HG02870 (cell line): ENCODE measurements at regions not wholly inside any gene's neighbourhood (a gene's known extent, or its start where the extent isn't known, plus 50 kb on each side); places are given as distances from the start of the nearest gene placed in this dataset.
"Not testable (repeated sequence)": the region's sequence is repeated elsewhere in the genome, so short reads cannot be mapped to it uniquely, and the experiment has no call there.

Experiments used
- ATAC-seq: cut with Tn5 transposase; IDR thresholded peaks from one replicate; pipeline ENCODE4 v1.9.1; 2021; ENCODE audit warnings: mild to moderate bottlenecking, moderate library complexity; ENCODE audit not compliant: unreplicated experiment

DNA sequence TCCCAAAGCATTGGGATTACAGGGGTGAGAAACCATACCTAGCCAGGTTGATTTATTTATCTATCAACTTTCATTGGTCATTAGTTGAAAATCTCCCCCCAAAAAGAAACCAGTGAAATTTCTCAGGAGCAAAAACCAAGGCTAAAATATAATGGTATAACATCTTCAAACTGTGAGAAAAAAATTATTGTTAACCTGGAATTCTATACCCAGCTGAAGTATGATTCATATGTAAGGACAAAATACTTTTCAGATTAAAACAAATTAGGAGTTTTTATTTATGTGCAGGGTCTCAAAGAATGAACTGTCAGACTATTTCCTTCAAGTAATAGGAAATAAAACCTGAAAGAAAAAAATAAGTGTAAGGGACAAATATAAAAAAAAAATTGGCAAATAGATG is 1053.9 kb downstream of the UQCRFS1 start:
- no peak for ATAC-seq

DNA sequence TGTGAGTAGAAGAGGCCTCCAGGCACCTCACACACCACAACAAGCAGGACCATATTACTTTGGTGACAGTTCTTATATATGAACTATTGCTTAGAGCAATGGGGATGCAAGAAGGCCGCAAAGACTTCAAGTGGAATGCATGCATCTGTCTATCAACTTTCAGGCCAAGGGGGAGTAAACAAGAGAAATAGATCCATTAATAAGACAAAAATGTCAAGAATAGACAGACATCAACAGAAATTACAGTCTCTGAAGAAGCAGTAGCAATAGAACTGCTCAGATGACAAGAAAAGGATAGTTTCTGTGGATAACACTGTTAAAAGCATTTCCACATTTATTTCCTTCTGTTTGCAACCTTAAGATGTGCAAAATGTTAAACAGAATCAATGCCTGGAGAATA is 1057.7 kb downstream of the UQCRFS1 start:
- ATAC-seq, result no peak

DNA sequence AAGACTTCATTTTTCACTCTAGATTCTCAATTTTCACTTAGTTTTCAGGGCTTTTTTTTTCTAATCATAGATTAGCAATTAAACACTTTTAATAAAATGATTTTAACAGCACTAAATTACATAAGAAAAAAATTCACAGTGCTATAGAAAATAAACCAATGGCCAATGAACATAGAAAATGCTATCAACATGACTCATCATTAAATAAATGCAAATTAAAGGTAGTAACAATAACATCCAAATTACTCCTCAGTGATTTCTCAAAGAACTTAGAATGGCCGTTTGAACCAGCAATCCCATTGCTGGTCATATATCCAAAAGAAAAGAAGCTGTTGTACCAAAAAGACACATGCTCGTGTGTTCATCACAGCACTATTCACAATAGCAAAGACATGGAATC is 1058.9 kb downstream of the UQCRFS1 start:
- ATAC-seq, result no peak

DNA sequence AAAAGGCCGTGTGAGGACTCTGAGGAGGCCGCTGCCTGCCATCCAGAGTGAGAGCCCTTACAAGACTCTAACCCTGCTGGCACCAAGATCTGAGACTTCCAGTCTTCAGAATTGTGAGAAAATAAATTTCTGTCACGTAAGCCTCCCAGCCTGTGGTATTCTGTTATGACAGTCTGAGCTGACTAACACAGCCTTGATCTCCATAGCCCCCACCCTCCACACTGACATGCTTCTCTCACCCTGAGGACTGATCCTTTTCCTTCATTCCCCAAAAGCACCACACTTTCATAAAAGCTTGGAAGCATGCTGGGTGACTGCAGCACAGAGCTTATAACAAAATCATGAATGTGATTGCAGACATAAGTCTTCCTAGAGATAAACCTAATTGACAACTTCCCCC is 1059.8 kb downstream of the UQCRFS1 start:
- no peak for ATAC-seq

DNA sequence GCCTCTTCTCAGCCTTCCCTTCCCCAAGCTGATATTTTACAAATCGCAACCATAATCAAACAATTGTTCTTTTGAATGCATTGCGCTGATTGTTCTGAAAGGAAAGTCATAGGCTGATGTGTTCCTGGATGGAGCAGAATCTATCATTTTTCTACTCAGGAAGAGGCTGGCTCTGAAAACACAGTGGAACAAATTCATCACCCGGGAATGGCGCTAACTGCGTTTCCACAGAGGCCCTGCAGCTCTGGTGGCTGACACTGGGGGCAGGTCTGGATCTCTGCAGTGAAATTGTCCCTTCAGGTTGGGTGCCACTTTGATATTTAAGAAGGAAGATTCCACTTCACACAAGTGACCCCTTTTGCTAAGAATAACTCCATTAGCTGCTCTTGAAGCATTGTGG is 1060.8 kb downstream of the UQCRFS1 start:
- no peak for ATAC-seq

DNA sequence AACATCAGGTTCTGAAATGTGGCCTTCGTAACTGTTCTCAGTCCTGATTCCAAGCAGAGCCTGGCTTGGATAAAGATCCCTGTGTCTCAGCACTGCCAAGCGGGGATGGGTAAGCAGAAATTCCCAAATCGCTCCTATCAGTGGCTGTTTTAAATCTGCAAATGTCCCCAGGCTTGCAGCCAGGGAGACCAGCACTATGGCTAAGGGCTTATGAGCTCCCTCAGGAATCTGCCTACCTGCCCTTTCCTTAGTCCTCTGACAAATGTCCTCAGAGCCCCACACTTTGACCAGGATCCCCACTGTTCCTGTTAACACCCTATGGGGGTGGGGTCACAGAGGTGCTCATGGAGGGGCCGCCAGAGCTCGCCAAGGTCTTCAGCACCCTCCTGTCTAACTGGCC is 1062.8 kb downstream of the UQCRFS1 start:
- no peak for ATAC-seq

DNA sequence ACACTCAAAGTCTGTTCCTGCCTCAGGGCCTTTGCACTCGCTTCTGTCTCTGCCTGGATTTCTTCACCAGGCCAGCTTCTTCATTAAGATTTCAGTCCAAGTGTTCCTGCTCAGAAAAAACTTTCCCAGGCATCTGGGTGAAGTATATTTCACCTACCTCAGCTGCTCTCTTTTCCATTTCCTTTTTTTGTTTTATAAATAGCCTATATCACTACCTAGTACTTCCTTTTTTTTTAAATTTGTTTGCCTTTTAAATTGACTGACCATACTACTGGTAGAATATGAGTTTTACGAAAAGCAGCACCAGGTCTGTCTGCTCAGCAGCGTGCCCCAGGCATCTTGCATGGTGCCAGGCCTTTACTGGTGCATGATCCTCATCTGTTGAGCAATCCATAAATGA is 1064.4 kb downstream of the UQCRFS1 start:
- no peak for ATAC-seq

DNA sequence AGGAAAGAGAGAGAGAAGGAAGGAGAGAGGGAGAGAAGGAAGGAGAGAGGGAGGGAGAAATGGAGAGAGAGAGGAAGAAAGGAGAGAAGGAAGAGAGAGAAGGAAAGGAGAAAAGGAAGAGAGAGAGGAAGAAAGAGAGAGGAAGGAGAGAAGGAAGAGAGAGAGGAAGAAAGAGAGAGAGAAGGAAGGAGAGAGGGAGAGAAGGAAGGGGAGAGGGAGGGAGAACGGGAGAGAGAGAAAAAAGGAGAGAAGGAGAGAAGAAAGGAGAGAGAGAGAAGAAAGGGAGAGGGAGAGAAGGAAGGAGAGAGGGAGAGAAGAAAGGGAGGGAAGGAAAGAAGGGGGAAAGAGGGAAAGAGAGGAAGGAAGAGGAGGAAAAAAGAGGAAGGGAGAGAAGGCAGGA is 1070.7 kb downstream of the UQCRFS1 start:
- ATAC-seq, result no peak

DNA sequence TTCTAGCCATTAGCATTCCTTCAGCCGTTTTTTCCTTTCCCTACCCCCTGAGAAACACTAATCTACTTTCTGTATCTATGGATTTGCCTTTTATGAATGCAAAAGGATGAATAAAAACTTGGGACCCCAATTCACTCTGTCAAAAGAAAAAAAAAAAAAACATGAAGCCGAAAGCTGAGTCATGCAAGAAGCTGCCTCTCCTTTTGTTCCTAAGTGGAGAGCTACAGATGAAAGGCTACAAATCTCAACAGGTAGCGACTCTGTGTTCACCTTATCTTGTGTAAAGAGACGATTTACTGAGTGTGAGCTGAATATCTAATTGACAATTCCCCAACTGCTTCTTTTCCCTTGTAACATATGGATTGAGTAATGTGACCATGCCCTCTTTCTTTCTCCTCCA is 1072.8 kb downstream of the UQCRFS1 start:
- no peak for ATAC-seq

DNA sequence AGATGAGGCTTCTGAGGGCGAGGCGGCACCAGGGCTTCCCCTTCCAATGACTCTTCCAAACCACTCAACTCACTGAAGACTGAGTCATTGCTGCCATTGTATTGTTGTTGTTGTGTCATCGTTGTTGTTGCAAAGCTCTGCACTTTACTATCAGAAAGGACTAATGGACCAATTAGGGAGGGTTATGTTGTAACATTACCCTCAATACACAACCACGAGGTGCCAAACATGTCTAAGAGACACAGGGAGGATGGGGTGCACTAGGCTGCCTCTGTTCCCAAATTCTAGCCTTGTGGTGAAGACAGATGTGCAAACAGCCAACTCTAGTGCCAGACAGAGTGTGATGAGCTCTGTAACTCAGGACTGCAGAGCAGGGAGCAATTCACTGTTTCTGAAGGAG is 1075.2 kb downstream of the UQCRFS1 start:
- ATAC-seq, result no peak

DNA sequence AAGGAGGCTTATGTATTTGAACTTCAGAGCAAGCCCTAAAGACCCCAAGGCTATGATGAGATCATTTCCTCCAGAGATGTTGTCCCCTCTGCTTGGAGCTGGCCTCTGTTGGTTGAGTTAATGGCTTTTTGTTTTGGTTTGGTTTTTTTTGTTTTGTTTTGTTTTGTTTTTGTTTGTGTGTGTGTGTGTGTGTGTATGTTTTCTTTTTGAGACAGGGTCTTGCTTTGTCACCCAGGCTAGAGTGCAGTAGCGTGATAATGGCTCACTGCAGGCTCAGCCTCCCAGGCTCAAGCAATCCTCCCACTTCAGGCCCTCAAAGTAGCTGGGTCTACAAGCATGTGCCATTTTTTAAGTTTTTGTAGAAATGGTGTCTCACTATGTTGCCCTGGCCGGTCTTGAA is 1076.2 kb downstream of the UQCRFS1 start:
- no peak for ATAC-seq

DNA sequence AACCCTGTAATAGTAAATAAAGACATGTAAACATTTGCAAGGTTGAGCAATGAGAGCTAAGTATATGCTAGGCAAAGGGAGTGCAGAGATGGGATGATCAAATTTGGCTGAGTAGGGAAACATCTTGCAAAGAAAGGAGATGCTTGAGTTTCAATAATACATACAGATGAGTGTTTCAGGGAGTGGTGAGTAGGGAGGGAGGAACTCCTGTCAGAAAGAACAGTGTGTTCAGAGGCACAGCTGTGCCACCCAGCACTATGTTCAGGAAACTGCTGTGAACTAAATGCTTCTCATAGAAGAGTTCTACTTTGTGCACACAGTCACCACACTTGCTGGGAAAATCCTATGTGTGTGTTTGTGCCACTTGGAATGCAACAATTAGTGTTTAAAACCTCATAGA is 1077.1 kb downstream of the UQCRFS1 start:
- no peak for ATAC-seq

DNA sequence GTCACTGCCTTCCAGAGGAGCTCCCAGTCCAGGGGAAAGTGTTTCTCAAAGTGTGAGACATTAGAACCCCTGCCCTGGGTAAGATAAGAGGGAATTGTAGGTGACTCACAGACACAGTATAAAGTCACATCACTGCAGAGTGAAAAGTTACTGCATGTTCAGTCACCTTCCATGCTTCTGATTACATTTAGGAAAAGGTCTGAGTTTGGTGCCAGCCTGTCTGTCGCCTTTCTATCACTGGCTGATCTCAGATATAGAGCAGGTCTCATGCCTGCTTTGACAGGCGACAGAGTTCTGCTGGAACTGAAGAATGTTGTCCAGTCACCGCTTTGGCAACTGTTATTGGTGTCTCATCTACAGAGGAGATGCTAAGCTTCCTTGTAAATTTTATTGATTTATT is 1078.6 kb downstream of the UQCRFS1 start:
- ATAC-seq, result no peak

DNA sequence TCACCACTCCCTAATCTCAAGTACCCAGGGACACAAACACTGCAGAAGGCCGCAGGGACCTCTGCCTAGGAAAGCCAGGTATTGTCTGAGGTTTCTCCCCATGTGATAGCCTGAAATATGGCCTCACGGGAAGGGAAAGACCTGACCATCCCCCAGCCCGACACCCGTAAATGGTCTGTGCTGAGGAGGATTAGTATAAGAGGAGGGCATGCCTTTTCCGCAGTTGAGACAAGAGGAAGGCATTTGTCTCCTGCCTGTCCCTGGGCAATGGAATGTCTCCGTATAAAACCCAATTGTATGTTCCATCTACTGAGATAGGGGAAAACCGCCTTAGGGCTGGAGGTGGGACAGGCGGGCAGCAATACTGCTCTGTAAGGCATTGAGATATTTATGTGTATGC is 1082.1 kb downstream of the UQCRFS1 start:
- ATAC-seq, result not testable (repeated sequence)

DNA sequence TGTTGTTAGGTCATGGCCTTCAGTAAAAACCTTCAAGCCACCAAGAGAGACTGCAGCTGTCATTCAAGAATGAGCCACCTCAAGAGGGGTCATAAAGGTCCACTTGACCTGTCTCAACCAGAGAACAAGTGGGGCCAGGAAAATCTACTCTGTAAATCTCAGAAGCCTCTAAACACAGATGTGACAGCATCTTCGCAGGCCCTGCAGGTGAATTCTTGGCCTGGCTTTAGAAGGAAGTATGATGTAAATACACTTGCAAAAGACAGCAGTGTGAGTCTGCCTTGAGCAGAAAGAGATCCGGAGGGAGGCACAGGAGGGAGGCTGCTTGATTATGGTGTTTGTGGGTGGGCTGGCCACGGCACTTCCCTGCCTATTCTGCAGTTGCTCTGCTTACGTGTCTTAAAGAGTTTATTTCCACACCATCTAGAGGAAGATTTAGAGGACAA is 1082.9 kb downstream of the UQCRFS1 start:
- ATAC-seq, result no peak

DNA sequence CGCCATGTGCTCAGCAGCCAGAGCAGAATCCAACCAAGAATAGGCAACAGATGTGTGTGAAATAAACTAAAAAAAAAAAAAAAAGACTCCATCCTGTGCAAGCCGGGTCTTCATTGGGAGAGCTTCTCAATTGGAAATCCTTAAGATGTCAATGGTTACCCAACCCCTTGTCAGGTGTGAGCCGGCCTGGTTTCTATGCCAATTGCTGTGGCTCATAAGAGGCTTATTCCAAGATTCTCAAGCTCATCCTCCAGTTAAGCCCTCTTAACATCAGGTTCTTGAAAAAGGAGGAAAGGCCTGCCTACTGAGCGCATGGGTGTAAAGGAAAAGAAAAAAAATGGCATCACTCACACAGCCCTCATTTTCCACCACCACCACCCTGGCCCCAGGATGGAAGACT is 1084.6 kb downstream of the UQCRFS1 start:
- no peak for ATAC-seq

DNA sequence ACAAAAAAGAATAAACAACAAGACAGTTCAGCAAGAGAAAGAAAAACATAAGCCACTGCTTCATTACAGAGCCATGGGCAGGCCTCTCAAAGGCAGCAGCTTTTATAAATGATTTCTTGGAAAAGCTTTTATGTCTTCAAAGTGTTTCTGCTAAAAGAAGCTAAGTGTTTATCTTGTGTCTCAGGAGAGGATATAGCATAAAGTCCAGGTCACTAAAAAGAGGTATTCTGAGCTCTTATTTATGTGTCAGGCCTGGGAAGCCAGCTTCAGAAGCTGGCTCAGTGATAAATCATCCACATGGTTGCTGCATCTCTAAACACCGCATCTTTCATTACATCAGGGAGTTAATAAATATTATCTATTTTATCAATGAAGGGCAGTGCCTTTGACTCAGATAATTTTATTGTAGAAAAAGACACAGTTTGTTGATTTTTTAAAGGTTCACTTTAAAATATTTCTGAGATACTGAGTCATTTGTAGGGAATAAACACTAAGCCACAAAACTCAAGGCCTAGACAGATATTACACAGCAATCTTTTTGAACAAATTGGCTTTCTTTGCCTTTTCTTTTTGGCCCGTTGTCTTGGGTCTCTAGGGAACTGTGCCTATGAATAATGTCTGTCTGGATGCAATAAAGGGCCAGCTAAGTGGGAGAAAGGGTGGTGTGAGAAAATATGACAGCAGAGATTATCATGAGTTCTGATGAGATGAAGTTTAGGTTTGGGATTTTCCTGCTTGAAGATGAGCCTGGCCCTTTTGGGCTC is 1086.6 kb downstream of the UQCRFS1 start:
- no peak for ATAC-seq

DNA sequence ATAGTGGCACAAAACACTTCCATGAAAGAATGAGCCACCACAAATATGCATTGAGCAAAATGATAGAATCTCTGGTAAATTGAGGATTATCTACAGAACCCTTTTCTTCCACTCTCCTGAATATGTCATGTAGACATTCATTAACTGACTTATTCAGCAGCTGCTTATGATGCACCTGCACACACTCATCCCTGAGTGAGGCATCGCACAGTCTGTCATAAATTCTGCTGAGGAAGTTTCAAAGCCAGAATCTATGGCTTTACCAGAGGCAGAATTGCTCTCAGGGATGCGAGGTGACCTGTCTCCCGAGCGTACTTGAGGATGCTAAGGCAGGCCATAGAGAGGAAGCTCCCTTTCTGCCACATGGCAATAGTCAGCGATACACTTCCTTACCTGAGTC is 1090.2 kb downstream of the UQCRFS1 start:
- no peak for ATAC-seq

DNA sequence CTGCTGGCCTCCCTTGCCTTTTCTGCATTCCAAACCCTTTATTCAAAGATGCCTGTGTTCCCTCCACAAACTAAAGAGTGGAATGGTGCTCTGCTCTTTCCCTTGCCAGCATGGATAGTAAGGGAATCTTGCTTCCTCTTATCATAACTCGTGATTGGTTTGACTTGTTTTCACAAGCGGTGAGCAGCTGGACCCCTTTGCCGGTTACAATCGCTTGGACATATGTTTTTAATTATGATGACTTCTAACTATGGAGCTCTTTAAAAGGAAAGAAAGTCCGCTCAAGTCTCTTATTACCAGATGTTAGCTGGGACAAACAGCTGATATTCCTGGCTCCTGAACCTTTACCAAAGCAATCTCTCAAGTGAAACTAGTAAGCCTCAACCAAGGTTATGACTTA is 1094.7 kb downstream of the UQCRFS1 start:
- no peak for ATAC-seq

DNA sequence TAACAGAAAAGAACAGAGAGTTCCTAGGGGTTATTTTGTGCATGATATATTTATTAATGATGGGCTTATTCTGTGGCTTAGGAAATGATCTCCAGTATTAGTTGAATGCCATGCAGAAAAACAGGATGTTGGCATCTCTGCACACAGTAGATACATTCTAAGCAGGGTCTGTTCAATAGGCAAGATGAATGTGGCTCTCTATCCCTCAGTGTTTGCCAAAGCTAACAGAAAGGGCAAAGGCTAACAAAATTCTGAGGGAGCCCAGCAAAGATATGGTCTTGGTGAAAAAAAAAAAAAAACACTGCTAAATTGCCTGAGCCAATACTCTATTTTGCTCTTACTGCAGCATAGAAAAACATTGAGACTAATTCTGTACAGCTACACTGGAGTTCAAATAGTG is 1095.8 kb downstream of the UQCRFS1 start:
- no peak for ATAC-seq

DNA sequence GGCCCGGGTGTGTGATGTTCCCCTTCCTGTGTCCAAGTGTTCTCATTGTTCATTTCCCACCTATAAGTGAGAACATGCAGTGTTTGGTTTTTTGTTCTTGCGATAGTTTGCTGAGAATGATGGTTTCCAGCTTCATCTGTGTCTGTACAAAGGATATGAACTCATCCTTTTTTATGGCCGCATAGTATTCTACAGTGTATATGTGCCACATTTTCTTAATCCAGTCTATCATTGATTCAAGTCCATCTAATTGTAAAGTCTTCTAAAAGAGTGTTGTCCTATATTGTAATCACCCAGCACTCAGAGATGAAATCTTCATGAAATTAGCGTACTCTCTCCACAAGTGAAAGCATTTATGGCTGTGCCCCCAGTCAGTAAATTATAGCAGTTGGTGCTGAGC is 1096.6 kb downstream of the UQCRFS1 start:
- not testable (repeated sequence) for ATAC-seq

DNA sequence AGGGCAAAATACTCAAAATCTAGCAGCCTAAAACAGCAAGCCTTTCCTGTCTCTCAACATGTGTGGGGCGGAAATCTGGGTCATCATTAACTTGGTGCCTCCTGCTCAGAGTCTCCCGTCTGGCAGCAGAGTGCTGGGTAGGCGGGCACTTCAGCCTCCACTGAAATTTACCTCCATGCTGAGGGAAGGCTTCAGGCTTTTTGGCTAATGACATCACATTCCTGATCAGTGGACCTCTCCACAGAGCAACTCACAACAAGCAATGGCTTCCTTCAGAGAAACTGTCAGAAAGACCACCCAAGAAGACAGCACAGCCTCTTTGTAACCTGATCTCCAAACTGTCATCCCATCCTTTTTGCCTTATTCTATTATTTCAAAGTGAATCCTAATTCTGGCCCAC is 1109.0 kb downstream of the UQCRFS1 start:
- no peak for ATAC-seq

DNA sequence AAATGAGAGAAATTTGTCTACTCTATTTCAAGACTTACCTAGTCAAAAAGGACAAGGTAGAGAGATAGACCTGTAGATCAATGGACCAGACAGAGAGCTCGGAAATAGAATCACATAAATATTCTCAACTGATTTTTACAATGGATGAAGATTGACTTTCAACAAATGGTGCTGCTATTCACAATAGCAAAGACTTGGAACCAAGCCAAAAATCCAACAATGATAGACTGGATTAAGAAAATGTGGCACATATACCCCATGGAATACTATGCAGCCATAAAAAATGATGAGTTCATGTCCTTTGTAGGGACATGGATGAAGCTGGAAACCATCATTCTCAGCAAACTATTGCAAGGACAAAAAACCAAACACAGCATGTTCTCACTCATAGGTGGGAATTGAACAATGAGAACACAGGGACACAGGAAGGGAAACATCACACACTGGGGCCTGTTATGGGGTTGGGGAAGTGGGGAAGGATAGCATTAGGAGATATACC is 1128.2 kb downstream of the UQCRFS1 start:
- ATAC-seq, result not testable (repeated sequence)
